ENCODE measurements at regions not wholly inside any gene's neighbourhood (a gene's known extent, or its start where the extent isn't known, plus 50 kb on each side); places are given as distances from the start of the nearest gene placed in this dataset.

GRCh38 chr5:4348423-4348822 lies 752.8 kb downstream of the IRX1 start:
- TF ChIP-seq CTCF (IDR thresholded peaks at IDR 0.05) (no peak), POLR2AphosphoS5 (IDR thresholded peaks at IDR 0.05) (no peak), POLR2A (IDR thresholded peaks at IDR 0.05) (no peak)

Data from prostate gland (tissue), 2 donors.